22Rv1 (cell line): ENCODE measurements at regions not wholly inside any gene's neighbourhood (a gene's known extent, or its start where the extent isn't known, plus 50 kb on each side); places are given as distances from the start of the nearest gene placed in this dataset.

Source experiments
- H3K27ac ChIP-seq: fragments of 450-650 bp; 2 replicates; pipeline ENCODE4 v1.5.1; 2017
- CTCF ChIP-seq: fragments of 450-650 bp; IDR thresholded peaks from 2 replicates; pipeline ENCODE4 v1.5.1; 2017; ENCODE audit warnings: mild to moderate bottlenecking
- ZFX ChIP-seq: fragments of 450-650 bp; IDR thresholded peaks from 2 replicates; pipeline ENCODE4 v1.6.1; 2017; ENCODE audit warnings: antibody characterized with exemption, borderline replicate concordance

- TF ChIP-seq CTCF (no peak), ZFX (no peak)
- no peak overlapping the region for H3K27ac ChIP-seq
Observed at GRCh38 chr7:81470724-81471379, 299.0 kb downstream of the HGF start.

DNA sequence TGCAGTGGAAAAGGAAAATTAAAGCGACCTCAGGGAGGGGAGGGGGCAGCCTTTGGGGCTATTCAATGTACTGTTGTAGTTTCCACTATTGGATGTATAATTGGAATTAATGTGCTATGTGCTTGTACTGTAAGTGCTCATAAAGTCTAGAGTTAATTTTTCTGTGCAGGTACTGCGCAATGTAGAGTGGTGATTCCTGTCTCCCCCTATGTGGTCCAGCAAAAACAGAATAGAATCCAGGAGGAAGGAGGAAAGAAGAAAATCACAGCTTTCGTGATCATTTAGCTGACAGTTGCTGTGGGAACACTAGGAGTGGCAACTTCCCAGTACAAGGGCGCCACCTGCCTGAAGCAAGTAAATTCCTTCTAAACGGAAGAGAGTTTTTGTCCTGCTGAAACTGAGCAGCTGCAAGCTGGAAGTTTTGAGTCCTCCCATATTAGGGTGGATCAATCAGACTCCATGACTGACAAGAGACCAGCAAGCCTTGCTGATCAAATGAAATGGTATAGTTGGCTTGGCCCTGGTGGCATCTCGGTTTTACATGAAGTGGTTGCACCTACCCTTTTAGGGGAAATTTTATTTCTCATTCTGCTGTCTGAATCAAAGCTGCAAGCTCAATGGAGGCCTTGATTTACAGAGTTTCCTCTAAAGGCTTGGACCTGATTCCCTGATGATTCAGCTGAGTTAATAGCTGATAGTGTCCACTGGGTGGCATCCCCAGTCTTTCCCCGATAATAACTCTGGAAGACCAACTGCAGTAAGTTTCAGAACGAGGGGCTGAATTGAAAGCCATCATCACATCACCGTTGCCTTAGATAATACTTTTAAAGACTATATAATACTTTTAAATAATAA is 299.8 kb downstream of the HGF start:
- 0 out of 2 replicates have a peak overlapping the region, but pooled peaks have one; percentile 2 for H3K27ac ChIP-seq
- TF ChIP-seq ZFX = no peak
- TF ChIP-seq CTCF = peak; percentile 94

DNA sequence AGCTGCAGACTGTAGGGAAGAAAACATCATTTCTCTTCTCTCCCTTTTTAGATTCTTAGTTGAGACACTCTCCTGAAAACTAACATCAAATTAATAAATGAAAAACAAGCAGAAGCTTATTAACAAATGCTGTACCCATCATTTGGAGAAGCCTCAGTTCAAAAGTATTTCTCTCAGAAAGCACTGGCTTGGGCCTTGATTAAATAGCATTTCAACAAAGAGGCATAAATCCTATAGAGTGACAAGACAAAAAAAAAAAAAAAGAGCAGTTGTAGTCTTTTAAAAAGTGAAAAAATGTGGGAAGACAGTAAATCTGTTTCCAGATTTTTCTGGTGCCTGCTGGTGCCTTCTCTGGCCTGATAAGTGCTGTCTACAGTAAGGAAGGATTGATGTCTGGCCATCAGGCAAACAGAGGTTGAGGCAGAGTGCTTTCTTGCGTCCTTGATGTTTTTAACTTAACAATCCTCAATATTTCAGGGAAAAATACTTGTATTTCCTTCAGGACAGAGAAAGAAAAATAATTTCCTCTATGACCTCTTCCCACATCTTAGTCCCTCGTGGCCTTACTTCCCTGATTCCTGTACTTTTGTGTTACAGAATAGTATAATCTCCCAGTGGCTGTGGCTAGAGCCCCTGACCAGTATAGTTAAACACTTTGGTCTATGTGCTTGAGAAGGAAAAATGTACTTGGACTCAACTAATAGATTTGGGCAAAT is 300.5 kb downstream of the HGF start:
- no peak overlapping the region for H3K27ac ChIP-seq
- TF ChIP-seq ZFX (no peak), CTCF (no peak)

GRCh38 chr7:81468526-81468925 is 301.3 kb downstream of the HGF start:
- no peak for TF ChIP-seq CTCF
- TF ChIP-seq ZFX = no peak
- H3K27ac ChIP-seq = no peak overlapping the region

- H3K27ac ChIP-seq = no peak overlapping the region
- no peak for TF ChIP-seq ZFX
- TF ChIP-seq CTCF = no peak
Observed at GRCh38 chr7:81467964-81468363, 301.9 kb downstream of the HGF start.

DNA sequence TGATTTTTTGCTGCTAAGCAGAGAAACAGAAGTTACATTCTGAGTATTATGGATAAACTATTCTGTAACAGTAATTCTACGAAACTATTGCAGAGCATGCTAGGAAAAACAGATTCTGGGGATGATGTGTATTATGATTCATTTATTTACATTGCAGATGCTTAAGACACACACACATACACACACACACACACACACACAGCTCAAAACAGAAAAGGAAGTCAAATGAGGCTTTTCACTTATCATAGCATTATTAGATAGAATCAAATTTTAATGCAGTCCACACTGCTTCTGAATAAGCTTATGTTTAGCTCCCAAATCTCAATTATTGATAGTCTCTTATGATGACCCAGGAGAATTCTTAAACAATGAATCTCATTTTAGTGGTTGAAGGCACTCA is 307.2 kb downstream of the HGF start:
- TF ChIP-seq CTCF = no peak
- no peak for TF ChIP-seq ZFX
- no peak overlapping the region for H3K27ac ChIP-seq
